Kidney (tissue), 13 donors: ENCODE measurements at regions not wholly inside any gene's neighbourhood (a gene's known extent, or its start where the extent isn't known, plus 50 kb on each side); places are given as distances from the start of the nearest gene placed in this dataset.
A peak's percentile ranks its signal among the peaks of the same experiment; 100 is the strongest.

Experiments
- DNase-seq, 5 donors: peaks; one replicate each; pipeline ENCODE4 v3.0.0-alpha.2; 2013 to 2020
- FAIRE-seq: peaks from 2 replicates; lab custom pipeline; 2012; peaks lifted over from hg19 to GRCh38; lab: Jason Lieb, UNC
- H3K27ac ChIP-seq, 2 donors: one replicate each; pipeline ENCODE4 v1.7.0; 2013; ENCODE audit warnings: low read depth in 2 of 2, low read length in 2 of 2, inconsistent platforms in 1 of 2
- H3K27me3 ChIP-seq: one replicate; pipeline ENCODE4 v1.7.1; 2013; ENCODE audit warnings: low read length, inconsistent platforms; ENCODE audit not compliant: control insufficient read depth, insufficient read depth
- H3K36me3 ChIP-seq, 3 donors: one replicate each; pipeline versions ENCODE4 v1.7.0 to v1.7.1; 2013; ENCODE audit warnings: low read length in 3 of 3, control low read depth in 1 of 3, inconsistent platforms in 1 of 3; ENCODE audit not compliant: insufficient read depth in 3 of 3, control insufficient read depth in 2 of 3
- H3K4me1 ChIP-seq, 3 donors: one replicate each; pipeline versions ENCODE4 v1.7.0 to v1.7.1; 2013; ENCODE audit warnings: low read length in 3 of 3, inconsistent platforms in 1 of 3, low read depth in 1 of 3; ENCODE audit not compliant: control insufficient read depth in 2 of 3, insufficient read depth in 2 of 3
- H3K4me3 ChIP-seq, 3 donors: one replicate each; pipeline versions ENCODE4 v1.7.0 to v1.8.1; 2013; ENCODE audit warnings: low read length in 3 of 3, control low read depth in 1 of 3, inconsistent platforms in 1 of 3
- H3K9ac ChIP-seq, 3 donors: one replicate each; pipeline versions ENCODE4 v1.7.0 to v1.7.1; 2013; ENCODE audit warnings: low read length in 3 of 3, control low read depth in 1 of 3, inconsistent platforms in 1 of 3
- H3K9me3 ChIP-seq, 3 donors: one replicate each; pipeline versions ENCODE4 v1.7.0 to v1.7.1; 2013; ENCODE audit warnings: low read length in 3 of 3, control low read depth in 1 of 3, inconsistent platforms in 1 of 3; ENCODE audit not compliant: control insufficient read depth in 2 of 3, insufficient read depth in 1 of 3
- intact Hi-C: fragments of 100-400 bp; cut with DNase I; formaldehyde crosslinking; loops from one replicate; pipeline ENCODE4 v1.11.1; 2022
- TF ChIP-seq, protein P1 (sequence below): IDR thresholded peaks from 3 replicates; pipeline ENCODE4 v1.5.1; 2012; ENCODE audit warnings: mild to moderate bottlenecking, moderate library complexity, borderline replicate concordance; ENCODE audit not compliant: insufficient read depth; ENCODE audit errors: extremely low read depth
- donor health status: control.
- donor health status: control.
- donor health status: control.
- donor health status: control.
- donor health status: control.
- donor health status: DM: yes; HTN: yes; CAD: no.
- donor health status: Normal renal cell carcinoma (clear cell type).

GRCh38 chr2:241975593-241976284 lies 106.2 kb downstream of the RTP5 start:
- Histone ChIP-seq H3K27me3 (no peaks in the 10 kb centered on the region), H3K9me3 (peaks cover 0 to 2% (median 0%) of the 10 kb centered on the region in 3 donors), H3K4me3 (no peak overlapping the region), H3K9ac (no peak overlapping the region), H3K27ac (no peak overlapping the region), H3K4me1 (no peaks in the 10 kb centered on the region), H3K36me3 (no peaks in the 10 kb centered on the region)
- TF ChIP-seq, protein P1, sequence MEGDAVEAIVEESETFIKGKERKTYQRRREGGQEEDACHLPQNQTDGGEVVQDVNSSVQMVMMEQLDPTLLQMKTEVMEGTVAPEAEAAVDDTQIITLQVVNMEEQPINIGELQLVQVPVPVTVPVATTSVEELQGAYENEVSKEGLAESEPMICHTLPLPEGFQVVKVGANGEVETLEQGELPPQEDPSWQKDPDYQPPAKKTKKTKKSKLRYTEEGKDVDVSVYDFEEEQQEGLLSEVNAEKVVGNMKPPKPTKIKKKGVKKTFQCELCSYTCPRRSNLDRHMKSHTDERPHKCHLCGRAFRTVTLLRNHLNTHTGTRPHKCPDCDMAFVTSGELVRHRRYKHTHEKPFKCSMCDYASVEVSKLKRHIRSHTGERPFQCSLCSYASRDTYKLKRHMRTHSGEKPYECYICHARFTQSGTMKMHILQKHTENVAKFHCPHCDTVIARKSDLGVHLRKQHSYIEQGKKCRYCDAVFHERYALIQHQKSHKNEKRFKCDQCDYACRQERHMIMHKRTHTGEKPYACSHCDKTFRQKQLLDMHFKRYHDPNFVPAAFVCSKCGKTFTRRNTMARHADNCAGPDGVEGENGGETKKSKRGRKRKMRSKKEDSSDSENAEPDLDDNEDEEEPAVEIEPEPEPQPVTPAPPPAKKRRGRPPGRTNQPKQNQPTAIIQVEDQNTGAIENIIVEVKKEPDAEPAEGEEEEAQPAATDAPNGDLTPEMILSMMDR, result no peak
- intact Hi-C loops, result no loop called here
- FAIRE-seq (no peak), DNase-seq (peak in 1 of 5 donors; percentile 34)

GRCh38 chr2:241976296-241976695 lies 106.8 kb downstream of the RTP5 start:
- no peaks in the 10 kb centered on the region for H3K4me1 ChIP-seq
- no peak overlapping the region for H3K27ac ChIP-seq
- intact Hi-C loops, result no loop called here
- H3K4me3 ChIP-seq, result no peak overlapping the region
- H3K36me3 ChIP-seq, result no peaks in the 10 kb centered on the region
- H3K9me3 ChIP-seq, result peaks cover 0 to 2% (median 0%) of the 10 kb centered on the region in 3 donors
- DNase-seq (no peak), FAIRE-seq (no peak)
- TF ChIP-seq, protein P1, result no peak
- no peak overlapping the region for H3K9ac ChIP-seq
- no peaks in the 10 kb centered on the region for H3K27me3 ChIP-seq

GRCh38 chr2:241977557-241978300 lies 108.2 kb downstream of the RTP5 start:
- H3K27me3 ChIP-seq, result no peaks in the 10 kb centered on the region
- FAIRE-seq (no peak), DNase-seq (peak in 1 of 5 donors; percentile 21)
- H3K4me1 ChIP-seq, result no peaks in the 10 kb centered on the region
- H3K4me3 ChIP-seq, result no peak overlapping the region
- H3K9me3 ChIP-seq, result peaks cover 0 to 2% (median 0%) of the 10 kb centered on the region in 3 donors
- no peaks in the 10 kb centered on the region for H3K36me3 ChIP-seq
- intact Hi-C loops, result no loop called here
- no peak overlapping the region for H3K27ac ChIP-seq
- TF ChIP-seq, protein P1, result no peak
- no peak overlapping the region for H3K9ac ChIP-seq
